Dermis blood vessel endothelial cell (primary cell): ENCODE measurements at regions not wholly inside any gene's neighbourhood (a gene's known extent, or its start where the extent isn't known, plus 50 kb on each side); places are given as distances from the start of the nearest gene placed in this dataset.
"Not testable (repeated sequence)": the region's sequence is repeated elsewhere in the genome, so short reads cannot be mapped to it uniquely, and the experiment has no call there.

Source experiments
- DNase-seq: peaks from one replicate; pipeline ENCODE4 v3.0.0; 2010

GRCh38 chr9:84054341-84055010 lies 73.9 kb downstream of the RMI1 start:
- DNase-seq = no peak

- DNase-seq = no peak
Measured at GRCh38 chr9:84057662-84058061, 77.1 kb downstream of the RMI1 start.

GRCh38 chr9:84059936-84060335 lies 79.3 kb downstream of the RMI1 start:
- no peak for DNase-seq

- DNase-seq = no peak
Measured at GRCh38 chr9:84061613-84062193, 81.1 kb downstream of the RMI1 start.

GRCh38 chr9:84062538-84062937 lies 81.9 kb downstream of the RMI1 start:
- no peak for DNase-seq

- no peak for DNase-seq
Measured at GRCh38 chr9:84067821-84068220, 87.2 kb downstream of the RMI1 start.

GRCh38 chr9:84068872-84069271 lies 88.3 kb downstream of the RMI1 start:
- DNase-seq = no peak

- DNase-seq = no peak
Measured at GRCh38 chr9:84070590-84070989, 90.0 kb downstream of the RMI1 start.

- no peak for DNase-seq
Measured at GRCh38 chr9:84072621-84073180, 92.1 kb downstream of the RMI1 start.

- no peak for DNase-seq
Measured at GRCh38 chr9:84075004-84075403, 94.4 kb downstream of the RMI1 start.

- DNase-seq = no peak
Measured at GRCh38 chr9:84076384-84076783, 95.8 kb downstream of the RMI1 start.

GRCh38 chr9:84077816-84078215 lies 97.2 kb downstream of the RMI1 start:
- not testable (repeated sequence) for DNase-seq

GRCh38 chr9:84079994-84080393 lies 99.4 kb downstream of the RMI1 start:
- no peak for DNase-seq

- DNase-seq = no peak
Measured at GRCh38 chr9:84101964-84102632, 121.5 kb downstream of the RMI1 start.

- no peak for DNase-seq
Measured at GRCh38 chr9:84103651-84104377, 123.2 kb downstream of the RMI1 start.

- DNase-seq = no peak
Measured at GRCh38 chr9:84107081-84107480, 126.5 kb downstream of the RMI1 start.

GRCh38 chr9:84107995-84108394 lies 127.4 kb downstream of the RMI1 start:
- no peak for DNase-seq

- no peak for DNase-seq
Measured at GRCh38 chr9:84111726-84112125, 131.1 kb downstream of the RMI1 start.

GRCh38 chr9:84121991-84122523 lies 141.5 kb downstream of the RMI1 start:
- DNase-seq = peak; percentile 45

GRCh38 chr9:84122572-84122971 lies 142.0 kb downstream of the RMI1 start:
- DNase-seq = no peak

GRCh38 chr9:84123648-84124406 lies 143.2 kb downstream of the RMI1 start:
- no peak for DNase-seq

GRCh38 chr9:84125046-84125445 lies 144.4 kb downstream of the RMI1 start:
- DNase-seq = no peak
